H9 (cell line): ENCODE measurements at regions not wholly inside any gene's neighbourhood (a gene's known extent, or its start where the extent isn't known, plus 50 kb on each side); places are given as distances from the start of the nearest gene placed in this dataset.

Source experiments
- DNase-seq: peaks from one replicate; pipeline ENCODE4 v3.0.0-alpha.2; 2017
- H2AFZ ChIP-seq: one replicate; pipeline ENCODE4 v1.6.1; 2013; ENCODE audit warnings: mild to moderate bottlenecking, low read length, control low read depth, moderate library complexity
- H2AK5ac ChIP-seq: 2 replicates; pipeline ENCODE4 v1.6.1; 2013; ENCODE audit warnings: low read length, control low read depth, mixed read lengths; ENCODE audit not compliant: insufficient read length
- H2BK120ac ChIP-seq: one replicate; pipeline ENCODE4 v1.6.1; 2013; ENCODE audit warnings: low read depth, mild to moderate bottlenecking, low read length, control low read depth, inconsistent platforms; ENCODE audit not compliant: poor library complexity, severe bottlenecking
- H2BK12ac ChIP-seq: 2 replicates; pipeline ENCODE4 v1.6.1; 2013; ENCODE audit warnings: low read length, control low read depth, mixed read lengths, low read depth; ENCODE audit not compliant: insufficient read length
- H2BK15ac ChIP-seq: 2 replicates; pipeline ENCODE4 v1.6.1; 2013; ENCODE audit warnings: low read depth, low read length, control low read depth
- H2BK20ac ChIP-seq: one replicate; pipeline ENCODE4 v1.6.1; 2013; ENCODE audit warnings: low read depth, mild to moderate bottlenecking, low read length, control low read depth, inconsistent platforms; ENCODE audit not compliant: poor library complexity, severe bottlenecking
- H2BK5ac ChIP-seq: 2 replicates; pipeline ENCODE4 v1.6.1; 2013; ENCODE audit warnings: low read length, control low read depth, mixed read lengths; ENCODE audit not compliant: insufficient read length
- H3K14ac ChIP-seq: 2 replicates; pipeline ENCODE4 v1.6.1; 2013; ENCODE audit warnings: low read length, control low read depth; ENCODE audit not compliant: insufficient read depth
- H3K18ac ChIP-seq: 2 replicates; pipeline ENCODE4 v1.6.1; 2013; ENCODE audit warnings: low read depth, mild to moderate bottlenecking, mixed read lengths, low read length, control low read depth; ENCODE audit not compliant: insufficient read length
- H3K23ac ChIP-seq: 2 replicates; pipeline ENCODE4 v1.6.1; 2013; ENCODE audit warnings: low read length, control low read depth, mixed read lengths, low read depth; ENCODE audit not compliant: insufficient read length
- H3K23me2 ChIP-seq: 2 replicates; pipeline ENCODE4 v1.6.1; 2013; ENCODE audit warnings: low read depth, mild to moderate bottlenecking, mixed read lengths, low read length, control low read depth; ENCODE audit not compliant: insufficient read length, poor library complexity, severe bottlenecking
- H3K27ac ChIP-seq: 2 replicates; pipeline ENCODE4 v1.5.1; 2013; ENCODE audit warnings: low read length, control low read depth, mixed read lengths, low read depth; ENCODE audit not compliant: insufficient read length
- H3K27me3 ChIP-seq: 2 replicates; pipeline ENCODE4 v1.6.1; 2013; ENCODE audit warnings: low read length, control low read depth, inconsistent platforms; ENCODE audit not compliant: insufficient read depth
- H3K4ac ChIP-seq: 2 replicates; pipeline ENCODE4 v1.6.1; 2013; ENCODE audit warnings: low read depth, mild to moderate bottlenecking, control low read depth, inconsistent platforms, low read length, moderate library complexity
- H3K4me1 ChIP-seq: 2 replicates; pipeline ENCODE4 v1.6.1; 2013; ENCODE audit warnings: low read length, control low read depth, inconsistent platforms; ENCODE audit not compliant: insufficient read depth
- H3K4me2 ChIP-seq: 2 replicates; pipeline ENCODE4 v1.6.1; 2013; ENCODE audit warnings: low read length, control low read depth, mixed read lengths; ENCODE audit not compliant: insufficient read length, insufficient read depth
- H3K56ac ChIP-seq: 2 replicates; pipeline ENCODE4 v1.6.1; 2013; ENCODE audit warnings: low read depth, mild to moderate bottlenecking, mixed read lengths, low read length, control low read depth; ENCODE audit not compliant: insufficient read length
- H3K79me1 ChIP-seq: 2 replicates; pipeline ENCODE4 v1.6.1; 2013; ENCODE audit warnings: low read depth, mild to moderate bottlenecking, moderate library complexity, low read length, control low read depth, inconsistent platforms; ENCODE audit not compliant: insufficient read depth, poor library complexity, severe bottlenecking
- H3K79me2 ChIP-seq: 2 replicates; pipeline ENCODE4 v1.6.1; 2013; ENCODE audit warnings: low read length, control low read depth, inconsistent platforms; ENCODE audit not compliant: insufficient read depth
- H3K9ac ChIP-seq: 2 replicates; pipeline ENCODE4 v1.6.1; 2013; ENCODE audit warnings: low read length, control low read depth, mixed read lengths; ENCODE audit not compliant: insufficient read length; ENCODE audit errors: extremely low read depth
- H3K9me3 ChIP-seq: one replicate; pipeline ENCODE4 v1.6.1; 2013; ENCODE audit warnings: low read depth, low read length, inconsistent platforms; ENCODE audit not compliant: control insufficient read depth
- H3T11ph ChIP-seq: one replicate; pipeline ENCODE4 v1.6.1; 2013; ENCODE audit warnings: mild to moderate bottlenecking, low read length, control low read depth, inconsistent platforms
- H4K20me1 ChIP-seq: one replicate; pipeline ENCODE4 v1.6.1; 2013; ENCODE audit not compliant: control insufficient read depth, insufficient read length, insufficient read depth
- H4K5ac ChIP-seq: 2 replicates; pipeline ENCODE4 v1.6.1; 2013; ENCODE audit warnings: low read depth, mild to moderate bottlenecking, mixed read lengths, low read length, control low read depth; ENCODE audit not compliant: insufficient read length
- H4K8ac ChIP-seq: replicated peaks from 2 replicates; pipeline ENCODE4 v1.6.1; 2013; ENCODE audit warnings: low read length, control low read depth, mixed read lengths, low read depth; ENCODE audit not compliant: insufficient read length
- H4K91ac ChIP-seq: 2 replicates; pipeline ENCODE4 v1.6.1; 2013; ENCODE audit warnings: low read depth, mild to moderate bottlenecking, moderate library complexity, mixed read lengths, low read length, control low read depth; ENCODE audit not compliant: insufficient read length
- H3K27ac Mint-ChIP-seq, 3 experiments: 2 replicates in 2 of 3; 3 replicates in 1 of 3; pipeline ENCODE4 v1.8.0; 2020 to 2021; ENCODE audit warnings: mixed read lengths in 3 of 3, mild to moderate bottlenecking in 1 of 3, moderate library complexity in 1 of 3
- H3K27me3 Mint-ChIP-seq: 2 replicates; pipeline ENCODE4 v1.8.0; 2021; ENCODE audit warnings: low read depth, mild to moderate bottlenecking, moderate library complexity, mixed read lengths
- H3K36me3 Mint-ChIP-seq, 3 experiments: 2 replicates in 2 of 3; 3 replicates in 1 of 3; pipeline ENCODE4 v1.8.0; 2020 to 2021; ENCODE audit warnings: low read depth in 3 of 3, mixed read lengths in 3 of 3; ENCODE audit not compliant: insufficient read depth in 1 of 3
- H3K4me1 Mint-ChIP-seq, 2 experiments: 2 replicates each; pipeline ENCODE4 v1.8.0; 2020; ENCODE audit warnings: mixed read lengths in 2 of 2
- H3K4me3 Mint-ChIP-seq, 2 experiments: 2 replicates in 1 of 2; 3 replicates in 1 of 2; pipeline ENCODE4 v1.8.0; 2020 to 2021; ENCODE audit warnings: mild to moderate bottlenecking in 2 of 2, mixed read lengths in 2 of 2, moderate library complexity in 1 of 2
- H3K9me3 Mint-ChIP-seq, 2 experiments: 2 replicates in 1 of 2; 3 replicates in 1 of 2; pipeline ENCODE4 v1.8.0; 2020; ENCODE audit warnings: mild to moderate bottlenecking in 2 of 2, mixed read lengths in 2 of 2, moderate library complexity in 1 of 2
- WGBS: extraction: QIAGEN DNeasy Blood & Tissue Kit; methylation state at CpG from one replicate; pipeline ENCODE4 v1.1.7; 2013; ENCODE audit warnings: missing lambda C conversion rate, low lambda C conversion rate, mixed read lengths; ENCODE audit not compliant: insufficient read length; ENCODE audit errors: extremely low coverage; 5-methylcytosine and 5-hydroxymethylcytosine counted together
- TF ChIP-seq, protein P1 (sequence below): fragments of 200-600 bp; sonication (generic); conservative IDR thresholded peaks from 3 replicates; pipeline ENCODE4 v1.8.0; 2021; ENCODE audit warnings: antibody characterized with exemption, mild to moderate bottlenecking

DNA sequence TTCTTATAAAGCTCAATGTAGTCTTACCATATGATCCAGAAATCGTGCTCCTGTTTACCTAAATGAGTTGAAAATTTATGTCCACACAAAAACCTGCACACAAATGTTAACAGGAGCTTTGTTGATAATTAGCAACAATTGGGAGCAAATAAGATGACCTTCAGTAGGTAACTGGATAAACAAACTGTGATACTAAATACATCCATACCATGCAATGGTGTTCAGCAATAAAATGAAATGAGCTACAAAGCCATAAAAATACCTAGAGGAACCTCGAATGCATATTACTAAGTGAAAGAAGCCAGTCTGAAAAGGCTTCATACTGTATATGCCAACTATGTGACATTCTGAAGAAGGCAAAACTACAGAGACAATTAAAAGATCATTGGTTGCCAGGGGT lies 185.6 kb upstream of the HNRNPA3 start:
- Mint-ChIP-seq H3K9me3 (no peaks in the 10 kb centered on the region), H3K4me1 (peaks cover 0 to 6% of the 10 kb centered on the region in 2 experiments; a peak in 2 of 4 replicates), H3K27ac (no peak overlapping the region), H3K4me3 (no peak overlapping the region), H3K36me3 (no peaks in the 10 kb centered on the region), H3K27me3 (no peaks in the 10 kb centered on the region)
- Histone ChIP-seq H4K5ac (no peak overlapping the region), H2BK20ac (no peak overlapping the region), H3K79me1 (no peaks in the 10 kb centered on the region), H4K20me1 (no peaks in the 10 kb centered on the region), H3K56ac (no peak overlapping the region), H3T11ph (no peak overlapping the region), H3K4ac (no peak overlapping the region), H2AK5ac (no peak overlapping the region), H3K23me2 (no peaks in the 10 kb centered on the region), H3K18ac (no peak overlapping the region), H3K14ac (no peak overlapping the region), H3K27ac (no peak overlapping the region), H4K8ac (no peak overlapping the region), H2BK5ac (no peak overlapping the region), H2BK12ac (no peak overlapping the region), H3K79me2 (no peaks in the 10 kb centered on the region), H3K4me1 (peaks cover 2% of the 10 kb centered on the region; the same call in 1 of the 2 replicates), H2AFZ (no peak overlapping the region), H3K4me2 (no peak overlapping the region), H2BK120ac (no peak overlapping the region), H3K9me3 (no peaks in the 10 kb centered on the region), H4K91ac (no peak overlapping the region), H2BK15ac (no peak overlapping the region), H3K27me3 (no peaks in the 10 kb centered on the region), H3K9ac (no peak overlapping the region), H3K23ac (no peak overlapping the region)
- no CpG with 5 or more reads among the region's 2 CpGs for WGBS
- DNase-seq, result no peak
- TF ChIP-seq, protein P1, sequence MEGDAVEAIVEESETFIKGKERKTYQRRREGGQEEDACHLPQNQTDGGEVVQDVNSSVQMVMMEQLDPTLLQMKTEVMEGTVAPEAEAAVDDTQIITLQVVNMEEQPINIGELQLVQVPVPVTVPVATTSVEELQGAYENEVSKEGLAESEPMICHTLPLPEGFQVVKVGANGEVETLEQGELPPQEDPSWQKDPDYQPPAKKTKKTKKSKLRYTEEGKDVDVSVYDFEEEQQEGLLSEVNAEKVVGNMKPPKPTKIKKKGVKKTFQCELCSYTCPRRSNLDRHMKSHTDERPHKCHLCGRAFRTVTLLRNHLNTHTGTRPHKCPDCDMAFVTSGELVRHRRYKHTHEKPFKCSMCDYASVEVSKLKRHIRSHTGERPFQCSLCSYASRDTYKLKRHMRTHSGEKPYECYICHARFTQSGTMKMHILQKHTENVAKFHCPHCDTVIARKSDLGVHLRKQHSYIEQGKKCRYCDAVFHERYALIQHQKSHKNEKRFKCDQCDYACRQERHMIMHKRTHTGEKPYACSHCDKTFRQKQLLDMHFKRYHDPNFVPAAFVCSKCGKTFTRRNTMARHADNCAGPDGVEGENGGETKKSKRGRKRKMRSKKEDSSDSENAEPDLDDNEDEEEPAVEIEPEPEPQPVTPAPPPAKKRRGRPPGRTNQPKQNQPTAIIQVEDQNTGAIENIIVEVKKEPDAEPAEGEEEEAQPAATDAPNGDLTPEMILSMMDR, result no peak
